ENCODE measurements at regions not wholly inside any gene's neighbourhood (a gene's known extent, or its start where the extent isn't known, plus 50 kb on each side); places are given as distances from the start of the nearest gene placed in this dataset.

DNA sequence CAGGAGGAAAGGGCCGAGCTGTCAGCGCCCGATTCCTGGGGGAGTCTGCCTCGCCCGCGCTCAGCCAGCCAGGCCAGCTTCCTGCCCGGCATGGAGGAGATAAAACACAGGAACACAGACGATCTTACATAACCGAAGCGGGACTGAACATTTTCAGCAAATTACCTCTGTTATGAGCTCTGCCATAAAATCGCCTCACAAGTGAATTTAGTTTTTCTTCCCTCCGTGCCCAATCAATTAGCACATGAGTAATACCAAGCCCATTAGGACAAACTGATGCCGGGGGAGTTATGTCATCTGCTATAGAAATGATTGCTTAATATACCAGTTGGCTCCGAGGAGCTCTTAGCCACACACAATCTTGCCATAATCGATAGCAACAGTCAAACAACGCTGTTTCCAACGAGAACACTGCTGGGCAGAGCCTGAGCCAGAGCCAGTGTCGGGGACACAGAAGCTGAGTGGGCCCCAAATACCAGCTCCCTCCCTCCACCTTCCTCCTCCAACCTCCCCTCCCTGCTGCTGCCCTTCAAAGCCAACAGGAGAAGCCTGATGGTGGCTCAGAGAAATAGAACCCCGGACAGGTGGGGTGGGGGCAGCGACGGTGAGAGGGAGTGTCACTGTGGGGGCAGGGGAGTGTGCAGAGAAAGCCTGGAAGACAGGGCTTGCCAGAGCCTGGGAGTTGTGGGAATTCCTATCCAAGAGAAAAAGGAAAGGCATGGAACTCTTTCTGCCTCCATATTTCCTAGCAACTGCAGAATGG is 279.4 kb upstream of the TLE3 start:
- H3K4me3 ChIP-seq, result no peak overlapping the region
- peak overlapping the region in 1 of 2 donors; percentile 5 for H3K27ac ChIP-seq
- intact Hi-C loops (cut with DNase I; ENCODE audit: low total_unique reads), result no loop called here
- TF ChIP-seq, protein P1, sequence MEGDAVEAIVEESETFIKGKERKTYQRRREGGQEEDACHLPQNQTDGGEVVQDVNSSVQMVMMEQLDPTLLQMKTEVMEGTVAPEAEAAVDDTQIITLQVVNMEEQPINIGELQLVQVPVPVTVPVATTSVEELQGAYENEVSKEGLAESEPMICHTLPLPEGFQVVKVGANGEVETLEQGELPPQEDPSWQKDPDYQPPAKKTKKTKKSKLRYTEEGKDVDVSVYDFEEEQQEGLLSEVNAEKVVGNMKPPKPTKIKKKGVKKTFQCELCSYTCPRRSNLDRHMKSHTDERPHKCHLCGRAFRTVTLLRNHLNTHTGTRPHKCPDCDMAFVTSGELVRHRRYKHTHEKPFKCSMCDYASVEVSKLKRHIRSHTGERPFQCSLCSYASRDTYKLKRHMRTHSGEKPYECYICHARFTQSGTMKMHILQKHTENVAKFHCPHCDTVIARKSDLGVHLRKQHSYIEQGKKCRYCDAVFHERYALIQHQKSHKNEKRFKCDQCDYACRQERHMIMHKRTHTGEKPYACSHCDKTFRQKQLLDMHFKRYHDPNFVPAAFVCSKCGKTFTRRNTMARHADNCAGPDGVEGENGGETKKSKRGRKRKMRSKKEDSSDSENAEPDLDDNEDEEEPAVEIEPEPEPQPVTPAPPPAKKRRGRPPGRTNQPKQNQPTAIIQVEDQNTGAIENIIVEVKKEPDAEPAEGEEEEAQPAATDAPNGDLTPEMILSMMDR (IDR thresholded peaks at IDR 0.05), result no peak
- TF ChIP-seq POLR2A (IDR thresholded peaks at IDR 0.05), result no peak
- no peaks in the 10 kb centered on the region for H3K9me3 ChIP-seq
- H3K27me3 ChIP-seq, result no peaks in the 10 kb centered on the region
- WGBS, 2 donors, result 16 to 55% methylated on average over 19 to 21 of the region's 21 CpGs
- no peaks in the 10 kb centered on the region for H3K36me3 ChIP-seq (ENCODE audit: low read depth, missing control alignments)
- peak; percentile 70 for DNase-seq
- H3K4me1 ChIP-seq, result peaks cover 12% of the 10 kb centered on the region

DNA sequence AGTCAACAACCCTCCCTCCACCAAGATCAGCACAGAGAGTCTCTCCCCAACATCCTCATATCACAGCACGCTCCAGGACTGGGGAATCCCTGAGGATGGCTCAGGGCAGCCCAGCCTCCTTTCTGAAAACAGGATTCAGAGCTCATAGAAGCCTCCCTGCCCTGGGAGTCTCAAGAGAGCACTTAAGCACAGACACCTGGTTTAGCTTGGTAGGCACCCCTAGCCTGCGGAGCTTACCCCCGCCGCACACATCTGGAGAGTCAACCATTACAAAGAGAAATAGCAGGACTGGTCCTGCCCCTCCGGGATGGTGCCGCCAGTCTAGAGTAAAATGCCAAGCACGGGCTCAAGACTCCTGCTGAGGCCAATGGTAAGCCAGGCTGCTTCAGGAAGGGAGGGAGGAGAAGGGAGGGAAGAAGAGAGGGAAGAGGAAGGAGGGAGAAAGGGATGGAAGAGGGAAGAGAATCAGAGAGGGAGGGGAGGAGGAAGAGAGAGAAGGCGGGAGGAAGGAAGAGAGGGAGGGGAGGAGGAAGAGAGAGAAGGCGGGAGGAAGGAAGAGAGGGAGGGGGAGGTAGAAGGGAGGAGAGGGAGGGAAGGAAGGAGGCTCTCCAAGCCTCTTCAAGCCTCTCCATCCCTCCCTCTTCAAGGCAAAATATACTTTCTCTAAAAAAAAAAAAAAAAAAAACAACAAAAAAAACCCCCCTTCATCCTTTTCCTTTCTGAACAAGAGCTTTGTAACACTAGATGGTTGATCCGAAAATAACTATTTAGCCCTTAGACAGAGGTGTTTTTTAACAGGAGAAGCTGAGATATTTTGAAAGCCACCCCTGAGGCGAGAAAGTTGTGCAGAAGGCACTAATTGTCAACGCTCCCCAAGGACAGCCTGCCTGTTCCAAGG is 278.6 kb upstream of the TLE3 start:
- Histone ChIP-seq H3K4me1 (peaks cover 12% of the 10 kb centered on the region), H3K36me3 (ENCODE audit: low read depth, missing control alignments) (no peaks in the 10 kb centered on the region), H3K9me3 (no peaks in the 10 kb centered on the region), H3K27me3 (no peaks in the 10 kb centered on the region), H3K4me3 (no peak overlapping the region), H3K27ac (peak overlapping the region in 1 of 2 donors; percentile 5)
- DNase-seq, result no peak
- 42 to 50% methylated on average over 12 of the region's 12 CpGs for WGBS, 2 donors
- no peak for TF ChIP-seq POLR2A (IDR thresholded peaks at IDR 0.05)
- TF ChIP-seq, protein P1 (IDR thresholded peaks at IDR 0.05), result no peak
- intact Hi-C loops (cut with DNase I; ENCODE audit: low total_unique reads), result no loop called here

DNA sequence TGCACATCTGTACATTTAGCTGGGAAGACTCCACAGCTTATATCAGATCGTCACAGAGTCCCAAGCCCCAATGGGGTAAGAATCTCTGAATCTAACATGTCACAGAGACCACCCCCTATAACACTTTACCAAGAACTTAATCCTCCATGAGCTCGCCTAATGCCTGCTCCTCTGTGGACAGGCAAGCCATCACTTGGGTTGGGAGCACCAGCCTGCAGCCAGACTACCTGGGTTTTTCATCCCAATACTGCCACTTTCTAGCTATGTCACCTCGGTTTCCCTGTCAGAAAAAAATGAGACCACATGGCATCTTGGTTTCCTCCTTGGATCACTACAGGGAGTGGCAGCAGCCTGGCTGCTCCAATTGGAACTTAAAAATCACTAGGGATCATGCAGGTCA is 277.9 kb upstream of the TLE3 start:
- WGBS, 2 donors, result 92 to 100% methylated on average over 3 of the region's 3 CpGs

DNA sequence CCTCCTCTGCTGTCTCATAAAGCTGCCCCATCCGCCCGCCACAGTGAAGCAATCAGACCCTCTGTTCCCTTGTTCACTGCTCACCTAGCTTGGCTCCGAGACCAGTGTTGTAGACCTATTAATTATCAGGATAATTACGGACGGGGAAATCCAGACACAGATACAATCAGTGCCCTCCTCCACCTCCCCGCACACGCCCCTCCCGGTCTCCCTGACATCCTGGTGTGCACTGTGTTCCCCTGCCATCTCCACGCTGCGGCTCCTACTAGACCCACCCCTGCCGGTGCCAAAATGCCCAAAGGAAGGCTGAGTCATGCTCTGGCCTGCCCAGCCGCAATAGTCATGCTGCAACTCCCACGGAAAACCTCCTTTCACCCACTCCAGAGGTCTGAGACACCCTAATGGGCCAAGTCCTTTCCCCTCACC is 277.3 kb upstream of the TLE3 start:
- 66% methylated on average over 6 to 13 of the region's 13 CpGs for WGBS, 2 donors
- no peak for DNase-seq
- Histone ChIP-seq H3K4me1 (peaks cover 12% of the 10 kb centered on the region), H3K4me3 (no peak overlapping the region), H3K9me3 (no peaks in the 10 kb centered on the region), H3K27me3 (no peaks in the 10 kb centered on the region), H3K27ac (no peak overlapping the region), H3K36me3 (ENCODE audit: low read depth, missing control alignments) (no peaks in the 10 kb centered on the region)
- intact Hi-C loops (cut with DNase I; ENCODE audit: low total_unique reads), result no loop called here
- TF ChIP-seq, protein P1 (IDR thresholded peaks at IDR 0.05), result no peak
- TF ChIP-seq POLR2A (IDR thresholded peaks at IDR 0.05), result no peak

More for the DNA sequence above, 277.9 kb upstream of the TLE3 start:
- Histone ChIP-seq H3K36me3 (ENCODE audit: low read depth, missing control alignments) (no peaks in the 10 kb centered on the region), H3K4me3 (no peak overlapping the region), H3K27ac (no peak overlapping the region), H3K27me3 (no peaks in the 10 kb centered on the region), H3K9me3 (no peaks in the 10 kb centered on the region), H3K4me1 (peaks cover 12% of the 10 kb centered on the region)
- TF ChIP-seq POLR2A (IDR thresholded peaks at IDR 0.05), result no peak
- TF ChIP-seq, protein P1 (IDR thresholded peaks at IDR 0.05), result no peak
- intact Hi-C loops (cut with DNase I; ENCODE audit: low total_unique reads), result no loop called here
- no peak for DNase-seq
